ENCODE measurements at regions not wholly inside any gene's neighbourhood (a gene's known extent, or its start where the extent isn't known, plus 50 kb on each side); places are given as distances from the start of the nearest gene placed in this dataset.
"Not testable (repeated sequence)": the region's sequence is repeated elsewhere in the genome, so short reads cannot be mapped to it uniquely, and the experiment has no call there.

DNA sequence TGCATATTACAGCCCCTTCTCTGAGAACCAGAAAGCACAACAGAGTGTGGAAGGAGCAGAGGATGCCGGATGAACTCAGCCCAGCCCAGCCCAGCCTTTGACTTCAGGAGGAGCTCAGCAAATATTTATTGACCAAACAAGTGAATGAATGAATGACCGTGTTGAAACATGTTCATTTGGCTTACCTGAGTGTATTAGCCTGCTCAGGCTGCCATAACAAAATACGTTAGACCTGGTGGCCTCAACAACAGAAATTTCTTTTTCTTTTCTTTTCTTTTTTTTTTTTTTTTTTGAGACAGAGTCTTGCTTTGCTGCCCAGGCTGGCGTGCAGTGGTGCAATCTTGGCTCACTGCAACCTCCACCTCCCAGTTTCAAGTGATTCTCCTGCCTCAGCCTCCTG lies 164.7 kb downstream of the RGS9 start:
- TF ChIP-seq CTCF (IDR thresholded peaks at IDR 0.05); ZFX (IDR thresholded peaks at IDR 0.05; ENCODE audit: borderline replicate concordance): not testable (repeated sequence)

Measured in 22Rv1 (cell line).